Duodenal mucosa (tissue), 2 donors: ENCODE measurements at regions not wholly inside any gene's neighbourhood (a gene's known extent, or its start where the extent isn't known, plus 50 kb on each side); places are given as distances from the start of the nearest gene placed in this dataset.

ENCODE experiments used
- H3K27ac ChIP-seq: one replicate; pipeline ENCODE4 v1.7.0; 2013; ENCODE audit warnings: low read depth, low read length
- H3K27me3 ChIP-seq, 2 donors: one replicate each; pipeline ENCODE4 v1.7.0; 2013; ENCODE audit warnings: low read length in 2 of 2, control low read depth in 1 of 2; ENCODE audit not compliant: insufficient read depth in 2 of 2, control insufficient read depth in 1 of 2
- H3K36me3 ChIP-seq, 2 donors: one replicate each; pipeline ENCODE4 v1.7.0; 2013; ENCODE audit warnings: low read length in 2 of 2, control low read depth in 1 of 2; ENCODE audit not compliant: insufficient read depth in 2 of 2, control insufficient read depth in 1 of 2
- H3K4me1 ChIP-seq, 2 donors: one replicate each; pipeline ENCODE4 v1.7.0; 2013; ENCODE audit warnings: low read length in 2 of 2, control low read depth in 1 of 2; ENCODE audit not compliant: insufficient read depth in 2 of 2, control insufficient read depth in 1 of 2
- H3K4me3 ChIP-seq, 2 donors: one replicate each; pipeline ENCODE4 v1.7.0; 2013; ENCODE audit warnings: low read length in 2 of 2, low read depth in 1 of 2
- H3K9ac ChIP-seq, 2 donors: one replicate each; pipeline ENCODE4 v1.7.0; 2013; ENCODE audit warnings: low read length in 2 of 2, low read depth in 1 of 2
- H3K9me3 ChIP-seq, 2 donors: one replicate each; pipeline ENCODE4 v1.7.0; 2013; ENCODE audit warnings: low read length in 2 of 2, control low read depth in 1 of 2; ENCODE audit not compliant: control insufficient read depth in 1 of 2

- Histone ChIP-seq H3K9ac (no peak overlapping the region), H3K27ac (no peak overlapping the region)
Observed at GRCh38 chr4:32226204-32226603, 1506.0 kb downstream of the PCDH7 start.

GRCh38 chr4:32226733-32227132 lies 1506.6 kb downstream of the PCDH7 start:
- H3K4me3 ChIP-seq = no peak overlapping the region
- no peaks in the 10 kb centered on the region for H3K36me3 ChIP-seq

More at GRCh38 chr4:32226204-32226603, 1506.0 kb downstream of the PCDH7 start:
- Histone ChIP-seq H3K4me1 (no peaks in the 10 kb centered on the region), H3K27me3 (no peaks in the 10 kb centered on the region), H3K36me3 (no peaks in the 10 kb centered on the region), H3K4me3 (no peak overlapping the region), H3K9me3 (peaks cover 6 to 9% of the 10 kb centered on the region in 2 donors)

GRCh38 chr4:32243926-32244325 lies 1523.8 kb downstream of the PCDH7 start:
- no peak overlapping the region for H3K4me3 ChIP-seq
- H3K9me3 ChIP-seq = peaks cover under 1 to 4% of the 10 kb centered on the region in 2 donors
- no peak overlapping the region for H3K9ac ChIP-seq
- no peak overlapping the region for H3K27ac ChIP-seq
- H3K4me1 ChIP-seq = no peaks in the 10 kb centered on the region
- H3K36me3 ChIP-seq = no peaks in the 10 kb centered on the region
- H3K27me3 ChIP-seq = no peaks in the 10 kb centered on the region

More at GRCh38 chr4:32226733-32227132, 1506.6 kb downstream of the PCDH7 start:
- Histone ChIP-seq H3K27me3 (no peaks in the 10 kb centered on the region), H3K9ac (no peak overlapping the region), H3K27ac (no peak overlapping the region), H3K4me1 (no peaks in the 10 kb centered on the region), H3K9me3 (peaks cover 6% of the 10 kb centered on the region in 2 donors)

GRCh38 chr4:32249040-32249439 lies 1528.9 kb downstream of the PCDH7 start:
- no peaks in the 10 kb centered on the region for H3K36me3 ChIP-seq
- H3K27ac ChIP-seq = no peak overlapping the region
- H3K9me3 ChIP-seq = peaks cover 4 to 10% of the 10 kb centered on the region in 2 donors
- H3K4me1 ChIP-seq = no peaks in the 10 kb centered on the region
- no peak overlapping the region for H3K4me3 ChIP-seq
- H3K27me3 ChIP-seq = no peaks in the 10 kb centered on the region
- no peak overlapping the region for H3K9ac ChIP-seq

GRCh38 chr4:32251126-32251525 lies 1531.0 kb downstream of the PCDH7 start:
- Histone ChIP-seq H3K9ac (no peak overlapping the region), H3K9me3 (peaks cover 0 to 10% of the 10 kb centered on the region in 2 donors), H3K27me3 (no peaks in the 10 kb centered on the region), H3K27ac (no peak overlapping the region), H3K36me3 (no peaks in the 10 kb centered on the region), H3K4me1 (no peaks in the 10 kb centered on the region), H3K4me3 (no peak overlapping the region)

- Histone ChIP-seq H3K27me3 (no peaks in the 10 kb centered on the region), H3K9me3 (peaks cover 0 to 10% of the 10 kb centered on the region in 2 donors), H3K4me1 (no peaks in the 10 kb centered on the region), H3K27ac (no peak overlapping the region), H3K9ac (no peak overlapping the region), H3K36me3 (no peaks in the 10 kb centered on the region), H3K4me3 (no peak overlapping the region)
Observed at GRCh38 chr4:32251926-32252325, 1531.8 kb downstream of the PCDH7 start.

GRCh38 chr4:32254216-32254615 lies 1534.0 kb downstream of the PCDH7 start:
- Histone ChIP-seq H3K9ac (no peak overlapping the region), H3K27ac (no peak overlapping the region), H3K4me3 (no peak overlapping the region), H3K9me3 (peaks cover 0 to 7% of the 10 kb centered on the region in 2 donors), H3K27me3 (no peaks in the 10 kb centered on the region), H3K36me3 (no peaks in the 10 kb centered on the region), H3K4me1 (no peaks in the 10 kb centered on the region)

GRCh38 chr4:32258986-32259385 lies 1538.8 kb downstream of the PCDH7 start:
- Histone ChIP-seq H3K4me1 (no peaks in the 10 kb centered on the region), H3K9ac (no peak overlapping the region), H3K27me3 (no peaks in the 10 kb centered on the region), H3K9me3 (peaks cover 0 to 3% of the 10 kb centered on the region in 2 donors), H3K36me3 (no peaks in the 10 kb centered on the region), H3K4me3 (no peak overlapping the region), H3K27ac (no peak overlapping the region)

GRCh38 chr4:32261196-32261595 lies 1541.0 kb downstream of the PCDH7 start:
- Histone ChIP-seq H3K4me3 (no peak overlapping the region), H3K36me3 (no peaks in the 10 kb centered on the region), H3K27ac (no peak overlapping the region), H3K9me3 (peaks cover 0 to 3% of the 10 kb centered on the region in 2 donors), H3K27me3 (no peaks in the 10 kb centered on the region), H3K9ac (no peak overlapping the region), H3K4me1 (no peaks in the 10 kb centered on the region)

- Histone ChIP-seq H3K36me3 (no peaks in the 10 kb centered on the region), H3K4me3 (no peak overlapping the region), H3K27ac (no peak overlapping the region), H3K9ac (no peak overlapping the region), H3K9me3 (peaks cover 0 to 8% of the 10 kb centered on the region in 2 donors), H3K27me3 (no peaks in the 10 kb centered on the region), H3K4me1 (no peaks in the 10 kb centered on the region)
Observed at GRCh38 chr4:32268863-32269262, 1548.7 kb downstream of the PCDH7 start.

- H3K4me1 ChIP-seq = no peaks in the 10 kb centered on the region
- no peaks in the 10 kb centered on the region for H3K36me3 ChIP-seq
- no peaks in the 10 kb centered on the region for H3K27me3 ChIP-seq
- H3K9ac ChIP-seq = no peak overlapping the region
- no peak overlapping the region for H3K27ac ChIP-seq
- H3K9me3 ChIP-seq = peaks cover 3 to 6% of the 10 kb centered on the region in 2 donors
- no peak overlapping the region for H3K4me3 ChIP-seq
Observed at GRCh38 chr4:32290102-32290501, 1569.9 kb downstream of the PCDH7 start.
